Fibroblast of the aortic adventitia (primary cell): ENCODE measurements at regions not wholly inside any gene's neighbourhood (a gene's known extent, or its start where the extent isn't known, plus 50 kb on each side); places are given as distances from the start of the nearest gene placed in this dataset.

ENCODE experiments used
- DNase-seq: peaks from one replicate; pipeline ENCODE4 v3.0.0-alpha.2; 2010; ENCODE audit warnings: low read depth
- H3K4me3 ChIP-seq: 2 replicates; pipeline ENCODE4 v1.5.1; 2011; ENCODE audit warnings: low read depth, mild to moderate bottlenecking, control low read depth, low read length, moderate library complexity
- CTCF ChIP-seq: IDR thresholded peaks from 2 replicates; pipeline ENCODE4 v1.5.1; 2011; ENCODE audit warnings: mild to moderate bottlenecking, low read length, control low read depth, inconsistent platforms; ENCODE audit not compliant: insufficient read depth

GRCh38 chr3:190716961-190717360, 145.5 kb downstream of the GMNC start:
- DNase-seq = no peak
- no peak for TF ChIP-seq CTCF

GRCh38 chr3:190716211-190716610, 146.3 kb downstream of the GMNC start:
- no peak for DNase-seq
- no peak for TF ChIP-seq CTCF
- H3K4me3 ChIP-seq = no peak overlapping the region

More at GRCh38 chr3:190716961-190717360, 145.5 kb downstream of the GMNC start:
- H3K4me3 ChIP-seq = no peak overlapping the region

GRCh38 chr3:190710723-190711122, 151.8 kb downstream of the GMNC start:
- no peak overlapping the region for H3K4me3 ChIP-seq
- no peak for TF ChIP-seq CTCF

GRCh38 chr3:190709351-190709773, 153.1 kb downstream of the GMNC start:
- DNase-seq = peak; percentile 77
- no peak overlapping the region for H3K4me3 ChIP-seq
- no peak for TF ChIP-seq CTCF

More at GRCh38 chr3:190710723-190711122, 151.8 kb downstream of the GMNC start:
- DNase-seq = no peak
